ENCODE measurements at regions not wholly inside any gene's neighbourhood (a gene's known extent, or its start where the extent isn't known, plus 50 kb on each side); places are given as distances from the start of the nearest gene placed in this dataset.
"Not testable (repeated sequence)": the region's sequence is repeated elsewhere in the genome, so short reads cannot be mapped to it uniquely, and the experiment has no call there.

DNA sequence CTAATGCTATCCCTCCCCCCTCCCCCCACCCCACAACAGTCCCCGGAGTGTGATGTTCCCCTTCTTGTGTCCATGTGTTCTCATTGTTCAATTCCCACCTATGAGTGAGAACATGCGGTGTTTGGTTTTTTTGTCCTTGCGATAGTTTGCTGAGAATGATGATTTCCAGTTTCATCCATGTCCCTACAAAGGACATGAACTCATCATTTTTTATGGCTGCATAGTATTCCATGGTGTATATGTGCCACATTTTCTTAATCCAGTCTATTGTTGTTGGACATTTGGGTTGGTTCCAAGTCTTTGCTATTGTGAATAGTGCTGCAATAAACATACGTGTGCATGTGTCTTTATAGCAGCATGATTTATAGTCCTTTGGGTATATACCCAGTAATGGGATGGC is 133.7 kb upstream of the ANK3 start:
- TF ChIP-seq, protein P1, sequence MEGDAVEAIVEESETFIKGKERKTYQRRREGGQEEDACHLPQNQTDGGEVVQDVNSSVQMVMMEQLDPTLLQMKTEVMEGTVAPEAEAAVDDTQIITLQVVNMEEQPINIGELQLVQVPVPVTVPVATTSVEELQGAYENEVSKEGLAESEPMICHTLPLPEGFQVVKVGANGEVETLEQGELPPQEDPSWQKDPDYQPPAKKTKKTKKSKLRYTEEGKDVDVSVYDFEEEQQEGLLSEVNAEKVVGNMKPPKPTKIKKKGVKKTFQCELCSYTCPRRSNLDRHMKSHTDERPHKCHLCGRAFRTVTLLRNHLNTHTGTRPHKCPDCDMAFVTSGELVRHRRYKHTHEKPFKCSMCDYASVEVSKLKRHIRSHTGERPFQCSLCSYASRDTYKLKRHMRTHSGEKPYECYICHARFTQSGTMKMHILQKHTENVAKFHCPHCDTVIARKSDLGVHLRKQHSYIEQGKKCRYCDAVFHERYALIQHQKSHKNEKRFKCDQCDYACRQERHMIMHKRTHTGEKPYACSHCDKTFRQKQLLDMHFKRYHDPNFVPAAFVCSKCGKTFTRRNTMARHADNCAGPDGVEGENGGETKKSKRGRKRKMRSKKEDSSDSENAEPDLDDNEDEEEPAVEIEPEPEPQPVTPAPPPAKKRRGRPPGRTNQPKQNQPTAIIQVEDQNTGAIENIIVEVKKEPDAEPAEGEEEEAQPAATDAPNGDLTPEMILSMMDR (optimal IDR thresholded peaks at IDR 0.05 in 1 of 3, IDR thresholded peaks at IDR 0.05 in 1 of 3, conservative IDR thresholded peaks at IDR 0.05 in 1 of 3; ENCODE audit: extremely low read depth in 1 of 3, insufficient read depth in 2 of 3, low read length in 3 of 3), result not testable (repeated sequence)
- TF ChIP-seq EZH2 (IDR thresholded peaks at IDR 0.05; ENCODE audit: low read length), result not testable (repeated sequence)
